ENCODE measurements at regions not wholly inside any gene's neighbourhood (a gene's known extent, or its start where the extent isn't known, plus 50 kb on each side); places are given as distances from the start of the nearest gene placed in this dataset.

GRCh38 chr3:150317469-150317868 is 90.6 kb upstream of the TSC22D2 start:
- Histone ChIP-seq H3K9me3 (ENCODE audit: control insufficient read depth in 1 of 2, insufficient read depth in 1 of 2, low read length in 2 of 2) (no peaks in the 10 kb centered on the region), H3K4me1 (ENCODE audit: insufficient read depth, low read length) (no peaks in the 10 kb centered on the region), H3K36me3 (ENCODE audit: insufficient read depth, low read length) (no peaks in the 10 kb centered on the region), H3K4me3 (ENCODE audit: low read length) (no peak overlapping the region), H3K27me3 (ENCODE audit: control insufficient read depth in 1 of 2, insufficient read depth in 2 of 2, low read length in 2 of 2) (peaks cover 0 to 5% of the 10 kb centered on the region in 2 experiments), H3K27ac (ENCODE audit: low read depth in 1 of 2, low read length in 2 of 2) (no peak overlapping the region)
- CTCF ChIA-PET: interaction anchor here (1.0 kb wide), 1 partner anchor 10 kb away, joined by 3 read pairs; no protein-coding TSS in a partner anchor
- Mint-ChIP-seq H3K27me3 (peaks cover 17% of the 10 kb centered on the region), H3K4me1 (ENCODE audit: low read depth) (no peaks in the 10 kb centered on the region), H3K9me3 (no peaks in the 10 kb centered on the region), H3K4me3 (no peak overlapping the region), H3K36me3 (ENCODE audit: low read depth) (no peaks in the 10 kb centered on the region), H3K27ac (no peak overlapping the region)
- ATAC-seq (ENCODE audit: poor library complexity): no peak
- intact Hi-C loops (cut with DNase I, micrococcal nuclease): no loop called here
- POLR2A ChIA-PET: no interaction called here
- no peak for DNase-seq
- TF ChIP-seq CTCF (IDR thresholded peaks at IDR 0.05): no peak

GRCh38 chr3:150315721-150316120 is 92.4 kb upstream of the TSC22D2 start:
- H3K4me1 ChIP-seq (ENCODE audit: insufficient read depth, low read length): no peaks in the 10 kb centered on the region
- no peak overlapping the region for H3K4me3 ChIP-seq (ENCODE audit: low read length)
- no peaks in the 10 kb centered on the region for H3K9me3 ChIP-seq (ENCODE audit: control insufficient read depth in 1 of 2, insufficient read depth in 1 of 2, low read length in 2 of 2)
- Mint-ChIP-seq H3K27ac (no peak overlapping the region), H3K4me3 (no peak overlapping the region), H3K36me3 (ENCODE audit: low read depth) (no peaks in the 10 kb centered on the region), H3K27me3 (peaks cover 7% of the 10 kb centered on the region), H3K9me3 (no peaks in the 10 kb centered on the region), H3K4me1 (ENCODE audit: low read depth) (no peaks in the 10 kb centered on the region)
- no peak for TF ChIP-seq CTCF (IDR thresholded peaks at IDR 0.05)
- H3K36me3 ChIP-seq (ENCODE audit: insufficient read depth, low read length): no peaks in the 10 kb centered on the region
- DNase-seq: no peak
- peaks cover 0 to 5% of the 10 kb centered on the region in 2 experiments for H3K27me3 ChIP-seq (ENCODE audit: control insufficient read depth in 1 of 2, insufficient read depth in 2 of 2, low read length in 2 of 2)
- H3K27ac ChIP-seq (ENCODE audit: low read depth in 1 of 2, low read length in 2 of 2): no peak overlapping the region
- ATAC-seq (ENCODE audit: poor library complexity): no peak
- CTCF ChIA-PET: interaction anchor here (1.3 to 1.6 kb wide), 2 partner anchors 99 to 180 kb away, joined by 3 read pairs; no protein-coding TSS in a partner anchor
- POLR2A ChIA-PET: no interaction called here
- intact Hi-C loops (cut with DNase I, micrococcal nuclease): no loop called here

GRCh38 chr3:150314248-150315004 is 93.7 kb upstream of the TSC22D2 start:
- POLR2A ChIA-PET: no interaction called here

More at GRCh38 chr3:150314248-150315004, 93.7 kb upstream of the TSC22D2 start:
- intact Hi-C loops (cut with DNase I, micrococcal nuclease): loop anchor here in 1 of 2 experiments (1.0 kb wide), 1 partner anchor 24 kb away; no protein-coding TSS in a partner anchor
- Mint-ChIP-seq H3K4me1 (ENCODE audit: low read depth) (no peaks in the 10 kb centered on the region), H3K4me3 (no peak overlapping the region), H3K9me3 (no peaks in the 10 kb centered on the region), H3K27me3 (peaks cover 14% of the 10 kb centered on the region), H3K27ac (no peak overlapping the region), H3K36me3 (ENCODE audit: low read depth) (no peaks in the 10 kb centered on the region)
- Histone ChIP-seq H3K27me3 (ENCODE audit: control insufficient read depth in 1 of 2, insufficient read depth in 2 of 2, low read length in 2 of 2) (peaks cover 0 to 5% of the 10 kb centered on the region in 2 experiments), H3K4me1 (ENCODE audit: insufficient read depth, low read length) (no peaks in the 10 kb centered on the region), H3K9me3 (ENCODE audit: control insufficient read depth in 1 of 2, insufficient read depth in 1 of 2, low read length in 2 of 2) (no peaks in the 10 kb centered on the region), H3K36me3 (ENCODE audit: insufficient read depth, low read length) (no peaks in the 10 kb centered on the region), H3K27ac (ENCODE audit: low read depth in 1 of 2, low read length in 2 of 2) (no peak overlapping the region), H3K4me3 (ENCODE audit: low read length) (no peak overlapping the region)
- no peak for TF ChIP-seq CTCF (IDR thresholded peaks at IDR 0.05)
- CTCF ChIA-PET: interaction anchor here (1.6 kb wide), 1 partner anchor 101 kb away, joined by 3 read pairs; no protein-coding TSS in a partner anchor
- no peak for ATAC-seq (ENCODE audit: poor library complexity)
- DNase-seq: no peak
